GM21529 (cell line): ENCODE measurements at regions not wholly inside any gene's neighbourhood (a gene's known extent, or its start where the extent isn't known, plus 50 kb on each side); places are given as distances from the start of the nearest gene placed in this dataset.
"Not testable (repeated sequence)": the region's sequence is repeated elsewhere in the genome, so short reads cannot be mapped to it uniquely, and the experiment has no call there.

Experiments
- ATAC-seq: cut with Tn5 transposase; IDR thresholded peaks from one replicate; pipeline ENCODE4 v1.9.1; 2021; ENCODE audit not compliant: unreplicated experiment

GRCh38 chr4:126468144-126468543 lies 1153.4 kb downstream of the FAT4 start:
- no peak for ATAC-seq

- ATAC-seq = no peak
Measured at GRCh38 chr4:126470862-126471261, 1156.1 kb downstream of the FAT4 start.

GRCh38 chr4:126475730-126476129 lies 1157.0 kb upstream of the INTU start:
- ATAC-seq = no peak

GRCh38 chr4:126479709-126480108 lies 1153.0 kb upstream of the INTU start:
- ATAC-seq = no peak

GRCh38 chr4:126482311-126482710 lies 1150.4 kb upstream of the INTU start:
- ATAC-seq = no peak

- no peak for ATAC-seq
Measured at GRCh38 chr4:126486377-126486776, 1146.4 kb upstream of the INTU start.

GRCh38 chr4:126489826-126490463 lies 1142.8 kb upstream of the INTU start:
- no peak for ATAC-seq

GRCh38 chr4:126495163-126495752 lies 1137.5 kb upstream of the INTU start:
- no peak for ATAC-seq

- no peak for ATAC-seq
Measured at GRCh38 chr4:126512979-126513378, 1119.8 kb upstream of the INTU start.

- no peak for ATAC-seq
Measured at GRCh38 chr4:126513596-126513995, 1119.2 kb upstream of the INTU start.

GRCh38 chr4:126520731-126521130 lies 1112.0 kb upstream of the INTU start:
- ATAC-seq = no peak

GRCh38 chr4:126525400-126525799 lies 1107.4 kb upstream of the INTU start:
- ATAC-seq = not testable (repeated sequence)

GRCh38 chr4:126526335-126526734 lies 1106.4 kb upstream of the INTU start:
- no peak for ATAC-seq

GRCh38 chr4:126529997-126530396 lies 1102.8 kb upstream of the INTU start:
- ATAC-seq = no peak

- ATAC-seq = no peak
Measured at GRCh38 chr4:126530996-126531585, 1101.7 kb upstream of the INTU start.

- no peak for ATAC-seq
Measured at GRCh38 chr4:126532527-126532926, 1100.2 kb upstream of the INTU start.

GRCh38 chr4:126533146-126533805 lies 1099.5 kb upstream of the INTU start:
- ATAC-seq = no peak

GRCh38 chr4:126539771-126540170 lies 1093.0 kb upstream of the INTU start:
- ATAC-seq = no peak

GRCh38 chr4:126541820-126542219 lies 1090.9 kb upstream of the INTU start:
- ATAC-seq = no peak

GRCh38 chr4:126544276-126544675 lies 1088.5 kb upstream of the INTU start:
- no peak for ATAC-seq

GRCh38 chr4:126546197-126546596 lies 1086.6 kb upstream of the INTU start:
- ATAC-seq = not testable (repeated sequence)

- no peak for ATAC-seq
Measured at GRCh38 chr4:126547352-126547751, 1085.4 kb upstream of the INTU start.
